ENCODE measurements at regions not wholly inside any gene's neighbourhood (a gene's known extent, or its start where the extent isn't known, plus 50 kb on each side); places are given as distances from the start of the nearest gene placed in this dataset.

DNA sequence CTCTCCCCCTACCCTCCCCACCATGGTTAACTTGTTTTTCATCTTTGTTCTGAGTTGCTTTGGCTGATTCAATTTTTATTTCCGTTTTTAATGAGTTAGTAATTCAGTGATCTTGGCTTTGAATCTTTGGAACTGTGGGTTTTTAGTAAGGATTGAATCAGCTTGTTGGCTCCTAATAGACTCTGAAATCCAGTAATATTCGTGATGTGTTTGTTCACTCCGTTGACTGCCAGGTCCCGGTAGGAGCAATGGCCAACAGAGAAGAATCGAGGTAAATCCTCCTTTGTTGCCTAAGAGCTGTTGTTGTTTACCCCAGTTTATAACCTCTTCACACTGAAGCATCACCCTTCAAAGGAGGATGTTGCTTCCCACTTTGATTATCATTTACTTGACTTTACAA, 92.7 kb downstream of the PCSK1 start:
- Histone ChIP-seq H2AFZ (ENCODE audit: low read depth, low read length) (no peak overlapping the region), H3K9me3 (ENCODE audit: low read length) (no peaks in the 10 kb centered on the region), H3K36me3 (ENCODE audit: insufficient read depth, low read length) (no peaks in the 10 kb centered on the region), H3K4me1 (ENCODE audit: insufficient read depth, low read length) (peaks cover 4% of the 10 kb centered on the region), H3K27me3 (ENCODE audit: insufficient read depth, low read length) (no peaks in the 10 kb centered on the region), H3K4me3 (ENCODE audit: low read length) (no peak overlapping the region)

GRCh38 chr5:96339862-96340261, 93.2 kb downstream of the PCSK1 start:
- no peaks in the 10 kb centered on the region for H3K27me3 ChIP-seq (ENCODE audit: insufficient read depth, low read length)
- peaks cover 4% of the 10 kb centered on the region for H3K4me1 ChIP-seq (ENCODE audit: insufficient read depth, low read length)
- H2AFZ ChIP-seq (ENCODE audit: low read depth, low read length) = no peak overlapping the region
- H3K9me3 ChIP-seq (ENCODE audit: low read length) = no peaks in the 10 kb centered on the region
- no peak overlapping the region for H3K4me3 ChIP-seq (ENCODE audit: low read length)
- H3K36me3 ChIP-seq (ENCODE audit: insufficient read depth, low read length) = no peaks in the 10 kb centered on the region

DNA sequence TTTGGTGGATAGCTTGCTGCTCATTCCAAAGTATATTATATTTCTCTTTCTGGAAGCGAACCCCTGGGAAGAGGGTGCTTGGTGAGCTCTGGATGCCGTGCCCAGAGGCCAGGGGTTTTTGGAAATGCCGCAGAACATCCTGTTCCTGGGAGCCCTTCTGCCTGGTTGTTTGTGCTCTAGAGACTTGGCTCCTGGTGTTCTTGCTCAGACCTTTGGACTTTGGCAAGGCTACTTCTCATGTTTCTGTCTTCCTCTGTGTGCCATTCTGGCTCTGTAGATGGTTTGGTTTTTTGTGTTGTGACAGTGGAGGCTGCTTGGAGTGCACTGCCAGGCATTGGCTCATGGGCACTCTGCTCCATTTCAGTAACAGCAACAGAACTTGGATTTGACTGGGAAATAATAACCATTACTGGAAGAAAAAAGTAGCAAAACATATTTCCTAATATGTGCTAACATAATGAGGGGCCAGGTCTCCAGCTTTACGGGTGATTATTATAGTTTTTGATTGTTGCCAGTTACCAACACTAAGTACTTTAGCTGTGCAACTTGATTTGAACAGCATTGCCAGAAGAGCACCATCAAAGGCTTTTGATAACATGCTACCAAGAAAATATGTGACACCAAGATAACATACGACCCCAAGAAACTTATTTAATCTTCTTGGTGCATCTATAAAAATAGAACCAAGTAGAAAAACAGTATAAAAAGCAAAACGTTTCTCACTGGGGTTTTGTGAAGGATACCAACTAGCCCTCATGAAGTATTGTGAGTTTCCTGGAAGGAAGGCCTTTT, 94.2 kb downstream of the PCSK1 start:
- Histone ChIP-seq H3K36me3 (ENCODE audit: insufficient read depth, low read length) (no peaks in the 10 kb centered on the region), H3K4me3 (ENCODE audit: low read length) (no peak overlapping the region), H3K4me1 (ENCODE audit: insufficient read depth, low read length) (peaks cover 4% of the 10 kb centered on the region)

GRCh38 chr5:96338091-96338490, 95.0 kb downstream of the PCSK1 start:
- Histone ChIP-seq H3K36me3 (ENCODE audit: insufficient read depth, low read length) (no peaks in the 10 kb centered on the region), H3K4me3 (ENCODE audit: low read length) (no peak overlapping the region), H2AFZ (ENCODE audit: low read depth, low read length) (no peak overlapping the region), H3K9me3 (ENCODE audit: low read length) (no peaks in the 10 kb centered on the region), H3K4me1 (ENCODE audit: insufficient read depth, low read length) (peaks cover 4% of the 10 kb centered on the region), H3K27me3 (ENCODE audit: insufficient read depth, low read length) (no peaks in the 10 kb centered on the region)

More for the DNA sequence above, 94.2 kb downstream of the PCSK1 start:
- no peaks in the 10 kb centered on the region for H3K27me3 ChIP-seq (ENCODE audit: insufficient read depth, low read length)
- H2AFZ ChIP-seq (ENCODE audit: low read depth, low read length) = no peak overlapping the region
- H3K9me3 ChIP-seq (ENCODE audit: low read length) = no peaks in the 10 kb centered on the region

GRCh38 chr5:96337048-96337781, 95.8 kb downstream of the PCSK1 start:
- H3K27me3 ChIP-seq (ENCODE audit: insufficient read depth, low read length) = no peaks in the 10 kb centered on the region
- H3K36me3 ChIP-seq (ENCODE audit: insufficient read depth, low read length) = no peaks in the 10 kb centered on the region
- H3K9me3 ChIP-seq (ENCODE audit: low read length) = no peaks in the 10 kb centered on the region
- no peak overlapping the region for H3K4me3 ChIP-seq (ENCODE audit: low read length)
- peaks cover 4% of the 10 kb centered on the region for H3K4me1 ChIP-seq (ENCODE audit: insufficient read depth, low read length)
- no peak overlapping the region for H2AFZ ChIP-seq (ENCODE audit: low read depth, low read length)

DNA sequence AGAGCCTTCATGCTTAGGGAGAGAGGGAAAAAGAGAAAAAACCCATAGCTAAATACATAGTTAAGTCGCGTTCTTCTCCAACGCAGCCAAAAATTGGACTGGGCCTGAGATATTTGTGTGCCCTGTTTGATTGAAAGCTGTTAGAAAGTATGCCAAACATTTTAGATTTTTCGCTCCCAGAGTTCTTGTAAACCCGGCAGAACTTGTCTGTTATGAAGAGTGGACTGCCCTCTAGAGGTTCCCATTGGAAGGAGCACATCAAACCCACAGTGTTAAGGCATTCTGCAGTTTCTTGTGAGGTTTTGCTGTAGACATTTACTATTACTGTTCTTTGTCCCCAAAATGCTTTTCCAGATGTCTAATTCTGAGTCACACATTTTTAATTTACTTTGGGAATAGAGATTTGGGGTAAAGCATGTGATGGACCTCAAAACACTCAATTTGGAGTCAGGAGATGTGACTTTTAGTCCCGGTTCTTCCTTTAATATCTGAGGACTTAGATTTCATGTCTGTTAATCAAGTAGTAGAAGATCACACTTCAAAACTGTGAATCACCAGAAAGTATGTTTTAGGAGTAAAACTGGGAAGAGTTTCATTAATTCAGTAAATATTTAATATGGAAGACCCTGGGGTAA, 96.6 kb downstream of the PCSK1 start:
- peaks cover 4% of the 10 kb centered on the region for H3K4me1 ChIP-seq (ENCODE audit: insufficient read depth, low read length)

GRCh38 chr5:96335873-96336272, 97.2 kb downstream of the PCSK1 start:
- no peak overlapping the region for H3K4me3 ChIP-seq (ENCODE audit: low read length)
- H3K27me3 ChIP-seq (ENCODE audit: insufficient read depth, low read length) = no peaks in the 10 kb centered on the region
- H2AFZ ChIP-seq (ENCODE audit: low read depth, low read length) = peak overlapping the region; percentile 68
- peaks cover 4% of the 10 kb centered on the region for H3K4me1 ChIP-seq (ENCODE audit: insufficient read depth, low read length)
- no peaks in the 10 kb centered on the region for H3K9me3 ChIP-seq (ENCODE audit: low read length)
- H3K36me3 ChIP-seq (ENCODE audit: insufficient read depth, low read length) = no peaks in the 10 kb centered on the region

More for the DNA sequence above, 96.6 kb downstream of the PCSK1 start:
- H3K36me3 ChIP-seq (ENCODE audit: insufficient read depth, low read length) = no peaks in the 10 kb centered on the region
- peak overlapping the region; percentile 68 for H2AFZ ChIP-seq (ENCODE audit: low read depth, low read length)
- no peaks in the 10 kb centered on the region for H3K9me3 ChIP-seq (ENCODE audit: low read length)
- H3K27me3 ChIP-seq (ENCODE audit: insufficient read depth, low read length) = no peaks in the 10 kb centered on the region
- no peak overlapping the region for H3K4me3 ChIP-seq (ENCODE audit: low read length)

DNA sequence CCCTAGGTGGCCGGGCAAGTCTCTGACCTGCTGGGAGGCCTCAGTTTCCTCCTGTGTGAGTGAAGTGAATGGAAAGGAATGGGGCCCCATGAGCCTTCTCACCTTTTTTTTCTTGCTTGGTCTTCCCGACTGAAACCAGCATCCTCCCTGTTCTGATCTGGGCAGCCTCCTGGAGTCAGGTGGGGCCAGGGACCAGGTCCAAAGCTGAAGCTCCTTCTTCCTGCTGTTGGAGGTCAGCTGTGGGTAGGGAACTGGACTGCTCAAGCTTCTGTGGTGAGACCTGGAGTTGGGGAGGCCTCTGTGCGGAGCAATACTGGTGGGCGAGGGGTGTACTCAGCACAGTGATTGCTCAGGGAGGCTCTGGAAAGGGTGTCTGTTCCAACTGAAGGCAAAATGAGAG, 99.7 kb downstream of the PCSK1 start:
- Histone ChIP-seq H3K4me3 (ENCODE audit: low read length) (no peak overlapping the region), H3K27me3 (ENCODE audit: insufficient read depth, low read length) (no peaks in the 10 kb centered on the region), H3K36me3 (ENCODE audit: insufficient read depth, low read length) (no peaks in the 10 kb centered on the region), H2AFZ (ENCODE audit: low read depth, low read length) (no peak overlapping the region), H3K4me1 (ENCODE audit: insufficient read depth, low read length) (peaks cover 4% of the 10 kb centered on the region), H3K9me3 (ENCODE audit: low read length) (no peaks in the 10 kb centered on the region)

DNA sequence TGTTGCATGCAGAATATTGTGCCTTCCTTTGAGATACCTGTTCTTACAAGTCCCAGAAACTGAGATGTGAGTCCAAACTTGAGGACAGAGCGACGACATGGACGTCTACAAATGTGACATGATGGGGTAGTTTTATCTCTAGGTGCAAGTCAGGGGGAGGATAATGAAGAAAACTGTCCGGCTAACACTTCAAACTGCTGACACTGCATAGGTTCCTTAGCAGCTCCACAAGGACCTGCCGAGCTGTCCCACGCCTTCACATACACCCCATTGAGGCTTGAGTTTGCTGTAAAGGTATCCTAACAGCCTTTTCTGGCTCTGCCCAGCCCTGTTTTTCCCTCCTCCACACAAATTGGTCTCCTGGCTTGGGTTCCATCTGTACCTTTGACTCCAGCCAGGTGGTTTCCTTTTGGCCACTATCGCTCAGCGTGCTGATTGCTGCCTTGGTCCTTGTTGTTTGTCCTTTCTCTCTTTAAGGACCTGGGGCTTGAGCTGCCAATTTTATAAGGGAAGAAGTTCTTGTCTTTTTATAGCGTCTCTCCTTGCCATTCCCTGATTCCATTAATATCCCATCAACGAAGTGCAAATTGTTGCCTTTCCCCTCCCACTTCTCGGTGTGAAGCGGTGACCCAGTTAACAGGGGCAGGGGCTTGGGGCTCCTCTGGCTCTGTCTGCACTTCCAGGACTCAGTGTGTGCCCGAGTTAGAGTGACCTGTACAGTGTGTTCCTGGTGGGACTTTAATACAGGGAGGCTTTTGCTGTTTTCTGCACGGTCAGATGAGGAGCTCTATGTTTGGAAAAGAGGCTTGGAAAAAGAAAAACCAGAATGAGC, 100.3 kb downstream of the PCSK1 start:
- Histone ChIP-seq H3K9me3 (ENCODE audit: low read length) (no peaks in the 10 kb centered on the region), H3K4me3 (ENCODE audit: low read length) (no peak overlapping the region), H3K4me1 (ENCODE audit: insufficient read depth, low read length) (peaks cover 4% of the 10 kb centered on the region), H2AFZ (ENCODE audit: low read depth, low read length) (no peak overlapping the region), H3K36me3 (ENCODE audit: insufficient read depth, low read length) (no peaks in the 10 kb centered on the region), H3K27me3 (ENCODE audit: insufficient read depth, low read length) (no peaks in the 10 kb centered on the region)

DNA sequence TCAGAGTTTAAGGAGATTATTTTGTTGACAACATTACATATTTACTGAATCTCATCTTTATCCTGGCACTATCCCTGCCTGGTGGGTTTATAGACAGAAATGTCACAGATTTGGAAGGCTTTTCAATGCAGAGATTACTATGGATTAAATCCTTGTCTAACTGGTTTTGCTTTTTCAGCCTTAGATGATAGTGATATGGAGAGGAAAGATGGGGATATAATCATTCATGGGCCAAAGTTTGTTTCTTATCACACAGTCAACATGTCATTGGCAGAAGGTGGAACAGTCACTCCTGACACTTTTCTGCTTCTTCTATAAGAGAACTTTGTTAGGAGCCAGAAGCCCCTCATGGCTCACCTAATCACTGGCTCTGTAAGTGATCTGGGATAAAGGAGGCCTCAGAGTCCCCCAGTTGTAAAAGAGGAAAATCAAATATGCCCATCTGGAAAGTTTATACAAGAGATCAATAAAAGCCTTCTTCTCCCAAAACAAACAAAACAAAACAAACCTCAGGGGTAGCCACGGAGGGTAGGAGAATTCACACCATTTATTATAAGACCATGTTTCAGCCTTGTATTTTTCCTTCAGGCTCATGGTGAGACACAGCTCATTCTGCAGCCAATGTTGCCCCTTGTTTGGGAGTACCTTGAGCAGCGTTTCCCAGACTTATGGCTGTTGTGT, 101.2 kb downstream of the PCSK1 start:
- peaks cover 4% of the 10 kb centered on the region for H3K4me1 ChIP-seq (ENCODE audit: insufficient read depth, low read length)
- no peak overlapping the region for H2AFZ ChIP-seq (ENCODE audit: low read depth, low read length)
- no peaks in the 10 kb centered on the region for H3K36me3 ChIP-seq (ENCODE audit: insufficient read depth, low read length)
- H3K27me3 ChIP-seq (ENCODE audit: insufficient read depth, low read length) = no peaks in the 10 kb centered on the region
- no peaks in the 10 kb centered on the region for H3K9me3 ChIP-seq (ENCODE audit: low read length)
- H3K4me3 ChIP-seq (ENCODE audit: low read length) = no peak overlapping the region

GRCh38 chr5:96331210-96331609, 101.8 kb downstream of the PCSK1 start:
- H3K36me3 ChIP-seq (ENCODE audit: insufficient read depth, low read length) = no peaks in the 10 kb centered on the region
- peaks cover 3% of the 10 kb centered on the region for H3K4me1 ChIP-seq (ENCODE audit: insufficient read depth, low read length)
- no peaks in the 10 kb centered on the region for H3K9me3 ChIP-seq (ENCODE audit: low read length)
- H2AFZ ChIP-seq (ENCODE audit: low read depth, low read length) = no peak overlapping the region
- no peak overlapping the region for H3K4me3 ChIP-seq (ENCODE audit: low read length)
- H3K27me3 ChIP-seq (ENCODE audit: insufficient read depth, low read length) = no peaks in the 10 kb centered on the region

DNA sequence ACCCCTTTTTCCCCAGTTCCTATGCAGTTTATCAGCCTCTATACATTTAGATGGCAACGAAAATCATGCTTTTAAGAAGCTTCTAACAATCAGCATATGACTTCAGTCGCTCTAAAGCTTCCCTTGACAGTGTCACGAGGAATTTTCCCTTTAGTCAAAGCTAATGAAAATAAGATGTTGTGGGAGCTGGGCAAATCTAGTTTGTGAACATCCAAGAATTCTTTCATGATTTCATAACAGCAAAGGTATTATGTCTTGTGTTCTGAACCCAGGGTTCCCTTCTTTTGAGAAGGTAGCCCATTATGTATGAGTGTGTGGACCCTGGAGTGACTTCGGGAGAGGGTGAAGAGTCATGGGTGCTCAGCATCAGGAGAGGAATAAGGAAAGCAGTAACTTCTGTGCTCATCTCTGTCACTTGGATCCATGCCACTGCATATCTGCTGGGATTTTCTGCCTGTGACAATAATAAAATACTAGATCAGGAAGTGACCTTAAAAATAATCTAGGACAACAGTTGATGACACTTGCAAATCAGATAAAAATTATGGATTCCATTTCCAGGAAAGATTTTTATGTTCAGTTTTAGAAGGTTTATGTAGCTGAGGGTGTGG, 102.4 kb downstream of the PCSK1 start:
- H3K4me3 ChIP-seq (ENCODE audit: low read length) = no peak overlapping the region

More for the DNA sequence above, 102.4 kb downstream of the PCSK1 start:
- Histone ChIP-seq H2AFZ (ENCODE audit: low read depth, low read length) (no peak overlapping the region), H3K4me1 (ENCODE audit: insufficient read depth, low read length) (no peaks in the 10 kb centered on the region), H3K9me3 (ENCODE audit: low read length) (no peaks in the 10 kb centered on the region), H3K36me3 (ENCODE audit: insufficient read depth, low read length) (no peaks in the 10 kb centered on the region), H3K27me3 (ENCODE audit: insufficient read depth, low read length) (no peaks in the 10 kb centered on the region)

Measured in neuron (in vitro differentiated cells).